DOHH2 (cell line): ENCODE measurements at regions not wholly inside any gene's neighbourhood (a gene's known extent, or its start where the extent isn't known, plus 50 kb on each side); places are given as distances from the start of the nearest gene placed in this dataset.

ENCODE experiments used
- EZH2phosphoT487 ChIP-seq: fragments of 200-600 bp; sonication (generic); IDR thresholded peaks from 2 replicates; pipeline ENCODE4 v1.6.1; 2017; ENCODE audit warnings: borderline replicate concordance, mild to moderate bottlenecking, antibody characterized with exemption, low read length, moderate library complexity, mixed read lengths
- TF ChIP-seq, protein P1 (sequence below): fragments of 200-600 bp; sonication (generic); IDR thresholded peaks from one replicate; pipeline ENCODE4 v1.5.1; 2014; ENCODE audit warnings: antibody characterized with exemption, mild to moderate bottlenecking, low read depth, low read length; ENCODE audit not compliant: poor library complexity, severe bottlenecking

DNA sequence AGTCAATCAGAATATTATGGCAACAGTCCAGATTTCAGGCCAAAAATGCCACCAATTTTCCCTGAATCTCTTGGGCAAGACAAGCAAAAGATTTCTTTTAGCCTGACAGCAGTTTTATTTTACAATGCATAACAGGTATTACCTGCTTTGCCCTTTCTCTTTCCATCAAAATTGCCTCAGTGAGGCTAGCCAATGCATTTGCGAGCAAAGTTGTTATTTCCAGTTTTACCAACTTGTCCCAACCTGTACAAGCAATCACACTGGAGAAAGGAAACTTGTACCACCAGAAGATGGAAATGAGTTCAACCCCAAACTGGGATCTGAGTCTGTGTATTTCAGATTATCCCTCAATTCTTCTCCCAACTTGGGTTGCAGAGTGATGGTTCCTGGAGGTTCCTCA, 279.9 kb upstream of the CDYL start:
- TF ChIP-seq, protein P1, sequence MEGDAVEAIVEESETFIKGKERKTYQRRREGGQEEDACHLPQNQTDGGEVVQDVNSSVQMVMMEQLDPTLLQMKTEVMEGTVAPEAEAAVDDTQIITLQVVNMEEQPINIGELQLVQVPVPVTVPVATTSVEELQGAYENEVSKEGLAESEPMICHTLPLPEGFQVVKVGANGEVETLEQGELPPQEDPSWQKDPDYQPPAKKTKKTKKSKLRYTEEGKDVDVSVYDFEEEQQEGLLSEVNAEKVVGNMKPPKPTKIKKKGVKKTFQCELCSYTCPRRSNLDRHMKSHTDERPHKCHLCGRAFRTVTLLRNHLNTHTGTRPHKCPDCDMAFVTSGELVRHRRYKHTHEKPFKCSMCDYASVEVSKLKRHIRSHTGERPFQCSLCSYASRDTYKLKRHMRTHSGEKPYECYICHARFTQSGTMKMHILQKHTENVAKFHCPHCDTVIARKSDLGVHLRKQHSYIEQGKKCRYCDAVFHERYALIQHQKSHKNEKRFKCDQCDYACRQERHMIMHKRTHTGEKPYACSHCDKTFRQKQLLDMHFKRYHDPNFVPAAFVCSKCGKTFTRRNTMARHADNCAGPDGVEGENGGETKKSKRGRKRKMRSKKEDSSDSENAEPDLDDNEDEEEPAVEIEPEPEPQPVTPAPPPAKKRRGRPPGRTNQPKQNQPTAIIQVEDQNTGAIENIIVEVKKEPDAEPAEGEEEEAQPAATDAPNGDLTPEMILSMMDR: no peak
- TF ChIP-seq EZH2phosphoT487: no peak
